Endothelial cell of umbilical vein (primary cell): ENCODE measurements at regions not wholly inside any gene's neighbourhood (a gene's known extent, or its start where the extent isn't known, plus 50 kb on each side); places are given as distances from the start of the nearest gene placed in this dataset.

Experiments used
- BruUV-seq: library from RNA; stranded (reverse); fragments of 400-500 nt; replicated peaks from 2 replicates; lab custom pipeline; 2021; lab: Mats Ljungman, UMichigan
- CTCF ChIA-PET: fragments of 300-600, 350-600 bp; sonication (Branson Sonifier 250); formaldehyde crosslinking; loops from one replicate; lab custom pipeline; 2021; ENCODE audit warnings: antibody characterized with exemption, inconsistent platforms; lab: Charles Lee
- POLR2A ChIA-PET: fragments of 300-600, 350-600 bp; sonication (Branson Sonifier 250); formaldehyde crosslinking; loops from one replicate; lab custom pipeline; 2021; ENCODE audit warnings: antibody characterized with exemption, inconsistent platforms; lab: Charles Lee
- DNase-seq: peaks from one replicate; pipeline ENCODE4 v3.0.0-alpha.2; 2011; ENCODE audit warnings: low read depth, low spot score
- FAIRE-seq: peaks from 2 replicates; lab custom pipeline; 2011; peaks lifted over from hg19 to GRCh38; lab: Jason Lieb, UNC
- H2AFZ ChIP-seq: 2 replicates; pipeline ENCODE4 v1.6.0; 2012; ENCODE audit warnings: low read depth, low read length, control low read depth, inconsistent platforms
- H3K27ac ChIP-seq: 2 replicates; pipeline ENCODE4 v1.5.1; 2011; ENCODE audit warnings: low read depth, mild to moderate bottlenecking, control low read depth, low read length, moderate library complexity; ENCODE audit not compliant: insufficient read depth
- H3K27me3 ChIP-seq, 2 experiments: 2 replicates each; pipeline versions ENCODE4 v1.6.0 to v1.6.1; 2011; ENCODE audit warnings: low read length in 2 of 2, mixed read lengths in 1 of 2; ENCODE audit not compliant: control insufficient read depth in 2 of 2, insufficient read depth in 2 of 2
- H3K36me3 ChIP-seq, 2 experiments: 2 replicates in 1 of 2; 3 replicates in 1 of 2; pipeline ENCODE4 v1.5.1; 2011; ENCODE audit warnings: low read length in 2 of 2, mild to moderate bottlenecking in 1 of 2, moderate library complexity in 1 of 2; ENCODE audit not compliant: control insufficient read depth in 2 of 2, insufficient read depth in 2 of 2; ENCODE audit errors: extremely low read depth in 1 of 2
- H3K4me1 ChIP-seq: 3 replicates; pipeline ENCODE4 v1.5.1; 2011; ENCODE audit warnings: mild to moderate bottlenecking, low read length; ENCODE audit not compliant: control insufficient read depth, insufficient read depth; ENCODE audit errors: extremely low read depth
- H3K4me2 ChIP-seq: 2 replicates; pipeline ENCODE4 v1.6.1; 2011; ENCODE audit warnings: low read length, control low read depth, mixed read lengths; ENCODE audit not compliant: insufficient read depth
- H3K4me3 ChIP-seq, 3 experiments: fragments of 200-600 bp in 1 of 3; sonication (generic), shearing (Covaris generic) in 1 of 3; replicated peaks in 1 of 3; 2 replicates each; pipeline ENCODE4 v1.5.1; 2011 to 2016; ENCODE audit warnings: control low read depth in 3 of 3, low read length in 3 of 3, mild to moderate bottlenecking in 2 of 3, inconsistent platforms in 1 of 3, low read depth in 1 of 3, moderate library complexity in 1 of 3; ENCODE audit not compliant: insufficient read depth in 1 of 3
- H3K79me2 ChIP-seq: 2 replicates; pipeline ENCODE4 v1.6.0; 2012; ENCODE audit warnings: low read length, inconsistent platforms; ENCODE audit not compliant: control insufficient read depth, insufficient read depth
- H3K9ac ChIP-seq: replicated peaks from 2 replicates; pipeline ENCODE3; 2011; ENCODE audit warnings: low read length, control low read depth; ENCODE audit not compliant: insufficient read depth; ENCODE audit errors: extremely low read depth
- H3K9me1 ChIP-seq: replicated peaks from 3 replicates; pipeline ENCODE4 v1.6.0; 2011; ENCODE audit warnings: mild to moderate bottlenecking, low read length; ENCODE audit not compliant: control insufficient read depth, insufficient read depth; ENCODE audit errors: extremely low read depth
- H3K9me3 ChIP-seq: replicated peaks from 2 replicates; pipeline ENCODE4 v1.5.1; 2012; ENCODE audit warnings: low read length, inconsistent platforms; ENCODE audit not compliant: control insufficient read depth, insufficient read depth
- H4K20me1 ChIP-seq: replicated peaks from 2 replicates; pipeline ENCODE3; 2011; ENCODE audit warnings: mild to moderate bottlenecking, low read length; ENCODE audit not compliant: control insufficient read depth, insufficient read depth; ENCODE audit errors: extremely low read depth
- EZH2 ChIP-seq: IDR thresholded peaks from 2 replicates; pipeline ENCODE4 v1.6.1; 2012; ENCODE audit warnings: borderline replicate concordance, low read depth, mild to moderate bottlenecking, moderate library complexity, low read length, inconsistent platforms; ENCODE audit not compliant: severe bottlenecking
- FOS ChIP-seq: IDR thresholded peaks from 2 replicates; pipeline ENCODE4 v1.6.1; 2011; ENCODE audit warnings: mild to moderate bottlenecking, low read length, moderate library complexity, borderline replicate concordance; ENCODE audit not compliant: insufficient read depth
- GATA2 ChIP-seq: IDR thresholded peaks from 2 replicates; pipeline ENCODE4 v1.7.0; 2011; ENCODE audit warnings: low read depth, mild to moderate bottlenecking, moderate library complexity, mixed read lengths, low read length; ENCODE audit not compliant: insufficient read length, insufficient read depth
- JUN ChIP-seq: IDR thresholded peaks from 2 replicates; pipeline ENCODE4 v1.6.1; 2011; ENCODE audit warnings: borderline replicate concordance, low read depth; ENCODE audit not compliant: insufficient read length, insufficient read depth
- MYC ChIP-seq: IDR thresholded peaks from one replicate; pipeline ENCODE4 v1.6.1; 2011; ENCODE audit warnings: mild to moderate bottlenecking, low read depth, low read length
- POLR2A ChIP-seq: IDR thresholded peaks from 2 replicates; pipeline ENCODE4 v1.6.1; 2012; ENCODE audit warnings: low read depth, mild to moderate bottlenecking, control low read depth, low read length
- POLR2AphosphoS5 ChIP-seq: IDR thresholded peaks from 2 replicates; pipeline ENCODE4 v1.6.1; 2012; ENCODE audit warnings: low read depth, mild to moderate bottlenecking, control low read depth, low read length, moderate library complexity; ENCODE audit not compliant: insufficient read depth
- dilution Hi-C: fragments of 300-500 bp; cut with MboI; formaldehyde crosslinking; loops from one replicate; pipeline ENCODE4 v1.15.0; 2019; ENCODE audit warnings: low sequenced_read_pairs; ENCODE audit not compliant: extremely low pct_ligation_motif_present
- intact Hi-C: fragments of 100-400 bp; cut with micrococcal nuclease; formaldehyde crosslinking; loops from one replicate; pipeline ENCODE4 v1.10.0; 2022
- TF ChIP-seq, protein P1 (sequence below): IDR thresholded peaks from 2 replicates; pipeline ENCODE4 v1.6.1; 2011; ENCODE audit not compliant: insufficient read depth, insufficient read length
- TF ChIP-seq, protein P2 (sequence below), 2 donors: IDR thresholded peaks; 1 replicate in 1 of 2; 2 replicates in 1 of 2; pipeline ENCODE4 v1.5.1; 2011; ENCODE audit warnings: low read length in 2 of 2, mild to moderate bottlenecking in 2 of 2, moderate library complexity in 2 of 2, control low read depth in 1 of 2, inconsistent platforms in 1 of 2, low read depth in 1 of 2; ENCODE audit not compliant: insufficient read depth in 1 of 2; ENCODE audit errors: extremely low read depth in 1 of 2

DNA sequence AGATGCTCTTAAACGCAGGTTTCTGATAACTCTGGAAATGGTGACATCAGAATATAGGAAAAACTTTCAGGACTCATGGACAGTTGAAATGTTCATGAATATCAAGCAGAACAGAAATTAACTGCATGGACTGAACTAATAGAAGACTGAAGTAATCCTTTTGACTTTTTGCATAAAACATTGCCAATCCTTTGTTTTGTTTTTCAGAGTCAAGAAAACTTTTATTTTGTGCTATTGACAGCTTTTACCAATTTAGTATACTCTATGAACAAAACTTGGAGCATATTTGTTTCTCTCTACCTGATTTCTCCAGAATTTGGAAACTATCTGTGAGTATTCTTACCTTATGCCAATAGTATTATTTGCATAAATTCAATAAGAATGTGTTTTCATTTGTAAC, 61.2 kb upstream of the HMX1 start:
- no peak for TF ChIP-seq JUN
- TF ChIP-seq GATA2 = no peak
- TF ChIP-seq POLR2A = no peak
- no peak for TF ChIP-seq EZH2
- no peak for TF ChIP-seq FOS
- no peak for TF ChIP-seq POLR2AphosphoS5
- TF ChIP-seq, protein P1, sequence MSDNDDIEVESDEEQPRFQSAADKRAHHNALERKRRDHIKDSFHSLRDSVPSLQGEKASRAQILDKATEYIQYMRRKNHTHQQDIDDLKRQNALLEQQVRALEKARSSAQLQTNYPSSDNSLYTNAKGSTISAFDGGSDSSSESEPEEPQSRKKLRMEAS = no peak
- TF ChIP-seq, protein P2, sequence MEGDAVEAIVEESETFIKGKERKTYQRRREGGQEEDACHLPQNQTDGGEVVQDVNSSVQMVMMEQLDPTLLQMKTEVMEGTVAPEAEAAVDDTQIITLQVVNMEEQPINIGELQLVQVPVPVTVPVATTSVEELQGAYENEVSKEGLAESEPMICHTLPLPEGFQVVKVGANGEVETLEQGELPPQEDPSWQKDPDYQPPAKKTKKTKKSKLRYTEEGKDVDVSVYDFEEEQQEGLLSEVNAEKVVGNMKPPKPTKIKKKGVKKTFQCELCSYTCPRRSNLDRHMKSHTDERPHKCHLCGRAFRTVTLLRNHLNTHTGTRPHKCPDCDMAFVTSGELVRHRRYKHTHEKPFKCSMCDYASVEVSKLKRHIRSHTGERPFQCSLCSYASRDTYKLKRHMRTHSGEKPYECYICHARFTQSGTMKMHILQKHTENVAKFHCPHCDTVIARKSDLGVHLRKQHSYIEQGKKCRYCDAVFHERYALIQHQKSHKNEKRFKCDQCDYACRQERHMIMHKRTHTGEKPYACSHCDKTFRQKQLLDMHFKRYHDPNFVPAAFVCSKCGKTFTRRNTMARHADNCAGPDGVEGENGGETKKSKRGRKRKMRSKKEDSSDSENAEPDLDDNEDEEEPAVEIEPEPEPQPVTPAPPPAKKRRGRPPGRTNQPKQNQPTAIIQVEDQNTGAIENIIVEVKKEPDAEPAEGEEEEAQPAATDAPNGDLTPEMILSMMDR (IDR thresholded peaks at IDR 0.05; ENCODE audit: extremely low read depth in 1 of 2, insufficient read depth in 1 of 2, low read depth in 1 of 2, low read length in 2 of 2) = no peak
- TF ChIP-seq MYC = no peak
- ChIA-PET CTCF (no interaction called here), POLR2A (no interaction called here)
- no peaks in the 10 kb centered on the region for H3K36me3 ChIP-seq
- H4K20me1 ChIP-seq = no peaks in the 10 kb centered on the region
- H2AFZ ChIP-seq = no peak overlapping the region
- no peaks in the 10 kb centered on the region for H3K4me1 ChIP-seq
- intact Hi-C loops = no loop called here
- H3K9me3 ChIP-seq = no peaks in the 10 kb centered on the region
- DNase-seq (no peak), FAIRE-seq (no peak)
- no TSS peak for BruUV-seq
- H3K4me3 ChIP-seq = no peak overlapping the region
- H3K27ac ChIP-seq = no peak overlapping the region
- no peak overlapping the region for H3K4me2 ChIP-seq
- H3K9me1 ChIP-seq = no peaks in the 10 kb centered on the region
- H3K9ac ChIP-seq = no peak overlapping the region
- no peaks in the 10 kb centered on the region for H3K27me3 ChIP-seq
- dilution Hi-C loops = no loop called here
- H3K79me2 ChIP-seq = no peaks in the 10 kb centered on the region
